T-cell (primary cell): ENCODE measurements at regions not wholly inside any gene's neighbourhood (a gene's known extent, or its start where the extent isn't known, plus 50 kb on each side); places are given as distances from the start of the nearest gene placed in this dataset.
"Not testable (repeated sequence)": the region's sequence is repeated elsewhere in the genome, so short reads cannot be mapped to it uniquely, and the experiment has no call there.

Experiments used
- ATAC-seq, 4 experiments: fragments of 200-7000 bp in 3 of 4; fragments of 150-1000 bp in 1 of 4; cut with Tn5 transposase; replicated peaks in 1 of 4; 1 replicate in 3 of 4; 2 replicates in 1 of 4; pipeline ENCODE4 v1.10.0; 2021; ENCODE audit warnings: moderate library complexity in 3 of 4, mild to moderate bottlenecking in 2 of 4, moderate number of reproducible peaks in 1 of 4
- CTCF ChIA-PET, 2 donors: fragments of 300-600 bp; sonication (Branson Sonifier 250); formaldehyde crosslinking; loops; one replicate each; lab custom pipeline; 2022; ENCODE audit warnings: antibody characterized with exemption in 2 of 2; lab: Charles Lee
- POLR2A ChIA-PET, 2 donors: fragments of 300-600 bp; sonication (Branson Sonifier 250); formaldehyde crosslinking; loops; one replicate each; lab custom pipeline; 2022; ENCODE audit warnings: antibody characterized with exemption in 2 of 2; lab: Charles Lee
- DNase-seq, 35 experiments: peaks; one replicate each; pipeline versions ENCODE4 v3.0.0 to v3.0.0-alpha.2; 2013 to 2023
- H3K27ac ChIP-seq: one replicate; pipeline ENCODE4 v1.5.1; 2013; ENCODE audit warnings: low read length
- H3K27me3 ChIP-seq, 2 experiments: replicated peaks in 1 of 2; 1 replicate in 1 of 2; 2 replicates in 1 of 2; pipeline versions ENCODE4 v1.6.1 to v1.7.0; 2013; ENCODE audit warnings: low read length in 1 of 2, mixed read lengths in 1 of 2; ENCODE audit not compliant: control insufficient read depth in 2 of 2, insufficient read depth in 2 of 2; ENCODE audit errors: extremely low read depth in 1 of 2
- H3K36me3 ChIP-seq, 2 donors: 1 replicate in 1 of 2; 2 replicates in 1 of 2; pipeline versions ENCODE4 v1.6.1 to v1.7.0; 2013; ENCODE audit warnings: low read length in 1 of 2; ENCODE audit not compliant: control insufficient read depth in 2 of 2, insufficient read depth in 1 of 2; ENCODE audit errors: extremely low read depth in 1 of 2
- H3K4me1 ChIP-seq, 2 experiments: 1 replicate in 1 of 2; 2 replicates in 1 of 2; pipeline versions ENCODE4 v1.6.1 to v1.7.0; 2013; ENCODE audit warnings: low read length in 2 of 2, mixed read lengths in 1 of 2; ENCODE audit not compliant: insufficient read depth in 2 of 2, control insufficient read depth in 1 of 2; ENCODE audit errors: extremely low read depth in 1 of 2
- H3K4me3 ChIP-seq, 2 donors: 1 replicate in 1 of 2; 2 replicates in 1 of 2; pipeline versions ENCODE4 v1.5.1 to v1.7.0; 2013; ENCODE audit warnings: mild to moderate bottlenecking in 2 of 2, low read length in 1 of 2, moderate library complexity in 1 of 2; ENCODE audit not compliant: control insufficient read depth in 1 of 2; ENCODE audit errors: extremely low read depth in 1 of 2
- H3K9me3 ChIP-seq: 2 replicates; pipeline ENCODE4 v1.7.0; 2013
- H3K27ac Mint-ChIP-seq, 2 donors: one replicate each; pipeline ENCODE4 v1.8.0; 2020 to 2021; ENCODE audit warnings: mild to moderate bottlenecking in 2 of 2, mixed read lengths in 2 of 2
- H3K27me3 Mint-ChIP-seq, 2 donors: one replicate each; pipeline ENCODE4 v1.8.0; 2021 to 2022; ENCODE audit warnings: mixed read lengths in 2 of 2
- H3K36me3 Mint-ChIP-seq: one replicate; pipeline ENCODE4 v1.8.0; 2021; ENCODE audit warnings: mixed read lengths
- H3K4me1 Mint-ChIP-seq, 3 donors: one replicate each; pipeline ENCODE4 v1.8.0; 2020 to 2022; ENCODE audit warnings: mixed read lengths in 3 of 3, mild to moderate bottlenecking in 1 of 3
- H3K4me3 Mint-ChIP-seq, 3 donors: one replicate each; pipeline ENCODE4 v1.8.0; 2020 to 2022; ENCODE audit warnings: mild to moderate bottlenecking in 3 of 3, mixed read lengths in 3 of 3, moderate library complexity in 3 of 3
- H3K9me3 Mint-ChIP-seq, 3 donors: one replicate each; pipeline ENCODE4 v1.8.0; 2020 to 2022; ENCODE audit warnings: mixed read lengths in 3 of 3
- WGBS: methylation state at CpG from one replicate; pipeline ENCODE4 v1.1.5; 2013; ENCODE audit warnings: missing lambda C conversion rate; ENCODE audit not compliant: insufficient coverage; 5-methylcytosine and 5-hydroxymethylcytosine counted together

DNA sequence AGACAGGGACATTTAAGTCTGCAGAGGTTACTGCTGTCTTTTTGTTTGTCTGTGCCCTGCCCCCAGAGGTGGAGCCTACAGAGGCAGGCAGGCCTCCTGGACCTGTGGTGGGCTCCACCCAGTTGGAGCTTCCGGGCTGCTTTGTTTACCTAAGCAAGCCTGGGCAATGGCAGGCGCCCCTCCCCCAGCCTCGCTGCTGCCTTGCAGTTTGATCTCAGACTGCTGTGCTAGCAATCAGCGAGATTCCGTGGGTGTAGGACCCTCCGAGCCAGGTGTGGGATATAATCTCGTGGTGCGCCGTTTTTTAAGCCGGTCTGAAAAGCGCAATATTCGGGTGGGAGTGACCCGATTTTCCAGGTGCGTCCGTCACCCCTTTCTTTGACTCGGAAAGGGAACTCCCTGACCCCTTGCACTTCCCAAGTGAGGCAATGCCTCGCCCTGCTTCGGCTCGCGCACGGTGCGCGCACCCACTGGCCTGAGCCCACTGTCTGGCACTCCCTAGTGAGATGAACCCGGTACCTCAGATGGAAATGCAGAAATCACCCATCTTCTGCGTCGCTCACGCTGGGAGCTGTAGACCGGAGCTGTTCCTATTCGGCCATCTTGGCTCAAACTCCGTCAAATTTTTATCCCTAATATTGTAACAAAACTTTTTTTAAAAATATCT lies 101.2 kb upstream of the CPHXL start:
- peaks cover 7 to 22% (median 20%) of the 10 kb centered on the region in 3 donors for H3K9me3 Mint-ChIP-seq
- WGBS: 86% methylated on average over 4 of the region's 30 CpGs
- H3K36me3 ChIP-seq, H3K4me1 ChIP-seq, CTCF ChIA-PET, H3K9me3 ChIP-seq, H3K27ac Mint-ChIP-seq, H3K27me3 ChIP-seq, H3K4me3 Mint-ChIP-seq, H3K4me1 Mint-ChIP-seq, H3K36me3 Mint-ChIP-seq, H3K27ac ChIP-seq, H3K4me3 ChIP-seq, ATAC-seq, POLR2A ChIA-PET, DNase-seq, H3K27me3 Mint-ChIP-seq: not testable (repeated sequence)

- no CpG with 5 or more reads among the region's 2 CpGs for WGBS
- H3K27ac ChIP-seq, H3K4me3 ChIP-seq, CTCF ChIA-PET, H3K4me1 ChIP-seq, H3K9me3 ChIP-seq, H3K4me1 Mint-ChIP-seq, H3K27ac Mint-ChIP-seq, ATAC-seq, POLR2A ChIA-PET, H3K4me3 Mint-ChIP-seq, H3K36me3 Mint-ChIP-seq, H3K27me3 ChIP-seq, DNase-seq, H3K36me3 ChIP-seq: not testable (repeated sequence)
- peaks cover 16 to 29% of the 10 kb centered on the region in 2 donors for H3K27me3 Mint-ChIP-seq
- peaks cover 22 to 39% (median 35%) of the 10 kb centered on the region in 3 donors for H3K9me3 Mint-ChIP-seq
These were observed 107.1 kb upstream of the CPHXL start for GRCh38 chr16:75833385-75833784.

DNA sequence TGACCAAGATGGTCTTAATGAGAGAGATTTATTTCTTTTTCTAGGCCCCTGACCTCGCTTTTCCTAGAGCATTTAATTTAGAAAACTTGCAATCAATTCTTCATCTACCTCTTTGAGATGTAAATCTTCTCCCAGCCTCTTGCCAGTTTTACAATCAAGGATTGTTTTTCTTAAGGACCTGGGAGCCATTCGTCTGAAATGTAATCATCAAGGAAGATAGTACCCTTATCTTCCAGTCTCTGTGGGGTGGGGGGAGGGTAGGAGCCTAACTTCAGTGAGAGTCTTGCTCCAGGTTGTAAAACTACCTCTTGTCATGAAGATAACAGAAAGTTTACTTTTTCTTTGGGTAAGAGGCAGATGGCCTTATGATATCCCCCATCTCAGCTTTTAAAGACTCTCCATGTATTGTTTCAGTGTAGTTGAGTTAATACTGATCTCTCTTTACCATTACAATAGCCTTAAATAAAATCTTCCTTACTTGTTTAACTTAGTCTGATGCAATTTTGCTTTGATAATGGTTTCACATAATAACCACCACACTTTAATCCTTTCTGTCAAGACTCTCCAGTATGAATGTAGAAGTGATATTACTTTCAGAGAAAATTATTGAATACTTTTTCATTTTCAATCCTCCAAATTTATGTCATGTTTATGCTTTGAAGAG lies 110.2 kb upstream of the CPHXL start:
- Histone ChIP-seq H3K27me3 (peaks cover 0 to 4% of the 10 kb centered on the region in 2 experiments), H3K4me3 (no peak overlapping the region), H3K36me3 (no peaks in the 10 kb centered on the region), H3K4me1 (no peaks in the 10 kb centered on the region), H3K27ac (no peak overlapping the region), H3K9me3 (no peaks in the 10 kb centered on the region)
- CTCF ChIA-PET: no interaction called here
- H3K9me3 Mint-ChIP-seq: peaks cover 12 to 21% (median 18%) of the 10 kb centered on the region in 3 donors
- ATAC-seq: no peak
- H3K36me3 Mint-ChIP-seq: no peaks in the 10 kb centered on the region
- H3K4me3 Mint-ChIP-seq: no peak overlapping the region
- POLR2A ChIA-PET: no interaction called here
- no CpG with 5 or more reads among the region's 2 CpGs for WGBS
- peaks cover 16 to 34% of the 10 kb centered on the region in 2 donors for H3K27me3 Mint-ChIP-seq
- no peak overlapping the region for H3K27ac Mint-ChIP-seq
- H3K4me1 Mint-ChIP-seq: no peaks in the 10 kb centered on the region
- no peak for DNase-seq

- H3K27me3 ChIP-seq: peaks cover 0 to 4% of the 10 kb centered on the region in 2 experiments
- H3K27me3 Mint-ChIP-seq: peaks cover 16 to 36% of the 10 kb centered on the region in 2 donors
These were observed 111.0 kb upstream of the CPHXL start for GRCh38 chr16:75837264-75837663.

DNA sequence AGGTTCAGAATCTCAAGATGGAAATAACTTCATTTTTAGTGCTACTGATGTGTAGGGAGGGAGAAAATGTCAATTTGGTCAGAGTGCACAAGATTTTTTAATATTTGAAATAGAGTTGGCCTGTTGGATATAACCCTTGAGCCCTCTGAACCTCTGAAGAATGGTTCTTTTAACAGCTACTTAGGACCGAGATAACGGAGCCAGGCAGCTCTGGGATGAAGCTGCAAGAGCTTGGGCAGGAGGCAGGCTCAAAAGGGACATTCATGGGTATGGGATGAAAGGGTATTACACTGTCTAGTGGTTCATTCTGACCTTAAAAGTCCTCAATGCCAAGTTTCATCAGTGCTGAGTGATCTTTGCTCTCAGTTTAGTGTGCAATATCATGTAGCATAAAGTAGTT lies 111.4 kb upstream of the CPHXL start:
- no peak for ATAC-seq
- Histone ChIP-seq H3K27ac (no peak overlapping the region), H3K9me3 (no peaks in the 10 kb centered on the region), H3K27me3 (peaks cover 0 to 4% of the 10 kb centered on the region in 2 experiments), H3K36me3 (no peaks in the 10 kb centered on the region), H3K4me3 (no peak overlapping the region), H3K4me1 (no peaks in the 10 kb centered on the region)
- no peak overlapping the region for H3K4me3 Mint-ChIP-seq
- peaks cover 16 to 36% of the 10 kb centered on the region in 2 donors for H3K27me3 Mint-ChIP-seq
- no peak for DNase-seq
- POLR2A ChIA-PET: no interaction called here
- CTCF ChIA-PET: no interaction called here
- no peaks in the 10 kb centered on the region for H3K4me1 Mint-ChIP-seq
- WGBS: 46% methylated on average over 2 of the region's 2 CpGs
- no peaks in the 10 kb centered on the region for H3K36me3 Mint-ChIP-seq
- no peak overlapping the region for H3K27ac Mint-ChIP-seq
- peaks cover 11 to 17% (median 13%) of the 10 kb centered on the region in 3 donors for H3K9me3 Mint-ChIP-seq

More at GRCh38 chr16:75837264-75837663, 111.0 kb upstream of the CPHXL start:
- DNase-seq (no peak), ATAC-seq (no peak)
- Histone ChIP-seq H3K4me1 (no peaks in the 10 kb centered on the region), H3K4me3 (no peak overlapping the region), H3K36me3 (no peaks in the 10 kb centered on the region), H3K27ac (no peak overlapping the region), H3K9me3 (no peaks in the 10 kb centered on the region)
- Mint-ChIP-seq H3K27ac (no peak overlapping the region), H3K4me1 (no peaks in the 10 kb centered on the region), H3K4me3 (no peak overlapping the region), H3K9me3 (peaks cover 12 to 21% (median 17%) of the 10 kb centered on the region in 3 donors), H3K36me3 (no peaks in the 10 kb centered on the region)
- WGBS: 50% methylated on average over 1 of the region's 2 CpGs
- CTCF ChIA-PET: no interaction called here
- POLR2A ChIA-PET: no interaction called here

- POLR2A ChIA-PET: no interaction called here
- Mint-ChIP-seq H3K9me3 (peaks cover 0 to 4% (median 0%) of the 10 kb centered on the region in 3 donors), H3K36me3 (no peaks in the 10 kb centered on the region), H3K4me3 (no peak overlapping the region), H3K27ac (no peak overlapping the region), H3K27me3 (peaks cover 3 to 15% of the 10 kb centered on the region in 2 donors), H3K4me1 (no peaks in the 10 kb centered on the region)
- CTCF ChIA-PET: no interaction called here
- Histone ChIP-seq H3K27ac (no peak overlapping the region), H3K4me3 (no peak overlapping the region), H3K36me3 (no peaks in the 10 kb centered on the region), H3K4me1 (no peaks in the 10 kb centered on the region), H3K9me3 (no peaks in the 10 kb centered on the region), H3K27me3 (peaks cover 0 to 7% of the 10 kb centered on the region in 2 experiments)
- no CpG with 5 or more reads among the region's 1 CpG for WGBS
- ATAC-seq (no peak), DNase-seq (no peak)
These were observed 115.2 kb upstream of the CPHXL start for GRCh38 chr16:75841517-75841916.
